Amniotic epithelial cell (primary cell): ENCODE measurements at regions not wholly inside any gene's neighbourhood (a gene's known extent, or its start where the extent isn't known, plus 50 kb on each side); places are given as distances from the start of the nearest gene placed in this dataset.

ENCODE experiments used
- DNase-seq: peaks from one replicate; pipeline ENCODE4 v3.0.0-alpha.2; 2010; ENCODE audit warnings: low read depth

DNA sequence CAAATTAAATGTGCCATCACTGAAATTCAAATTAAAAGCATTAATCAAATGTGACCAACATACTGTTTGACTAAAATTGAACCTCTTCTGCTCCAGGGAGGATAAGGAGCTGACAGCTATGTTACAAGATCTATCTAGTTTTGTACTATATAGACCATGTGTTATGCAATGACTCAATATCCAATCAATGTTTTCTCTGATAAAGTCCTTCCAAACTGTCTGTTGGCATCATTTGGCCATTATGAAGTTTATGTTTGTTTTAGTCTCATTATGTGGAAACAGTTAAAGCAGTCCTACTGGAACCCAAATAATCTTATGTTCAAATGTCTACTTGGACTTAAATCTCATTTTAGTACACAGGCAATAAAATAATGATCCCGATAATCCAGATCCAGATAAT lies 267.0 kb upstream of the THBS1 start:
- no peak for DNase-seq

DNA sequence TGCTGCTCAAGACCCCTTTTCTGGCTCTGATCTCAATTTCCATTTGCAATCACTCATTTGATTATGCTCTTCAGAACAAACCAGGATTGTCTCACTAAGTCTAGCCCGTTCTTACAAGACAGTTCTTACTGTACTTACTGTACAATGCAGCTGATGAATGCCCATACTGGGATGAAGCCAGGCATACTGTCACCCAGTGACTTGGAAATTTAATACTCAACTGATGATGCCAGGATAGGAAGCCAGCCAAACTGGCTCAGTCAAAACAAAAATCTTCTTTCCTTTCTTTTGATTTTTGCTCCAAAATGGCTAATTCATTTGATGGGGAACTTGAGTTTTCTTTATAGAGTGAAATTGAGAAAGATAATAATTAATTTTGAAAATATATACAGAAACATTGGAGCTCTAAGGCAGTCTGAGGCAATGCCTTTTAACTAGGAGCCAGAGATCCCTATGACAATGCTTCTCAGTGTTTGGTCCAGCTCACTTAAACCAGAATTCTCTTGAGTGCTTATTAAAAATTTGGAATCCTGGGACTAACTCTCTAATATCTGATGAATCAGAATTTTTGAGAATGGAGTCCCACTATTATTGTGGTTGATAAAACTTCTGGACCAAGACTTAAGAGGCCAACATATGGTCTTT lies 265.6 kb upstream of the THBS1 start:
- DNase-seq, result no peak

DNA sequence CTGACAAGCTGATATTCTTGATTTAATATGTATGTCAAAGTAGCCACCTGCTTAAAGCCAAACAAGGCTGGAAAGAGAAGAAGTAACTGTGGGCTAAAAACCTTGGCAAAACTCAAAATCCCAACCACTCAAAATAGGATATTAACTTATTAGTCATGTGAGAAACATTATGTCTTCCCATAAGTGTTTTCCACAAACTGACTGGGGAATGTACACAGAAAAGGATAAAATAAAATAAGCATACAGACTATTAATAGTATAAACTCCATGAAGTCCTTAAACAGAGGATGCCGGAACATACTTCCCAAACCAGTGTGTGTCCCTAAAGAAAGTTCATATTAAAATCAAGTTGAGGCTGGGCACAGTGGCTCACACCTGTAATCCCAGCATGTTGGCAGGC lies 263.7 kb upstream of the THBS1 start:
- DNase-seq, result no peak

DNA sequence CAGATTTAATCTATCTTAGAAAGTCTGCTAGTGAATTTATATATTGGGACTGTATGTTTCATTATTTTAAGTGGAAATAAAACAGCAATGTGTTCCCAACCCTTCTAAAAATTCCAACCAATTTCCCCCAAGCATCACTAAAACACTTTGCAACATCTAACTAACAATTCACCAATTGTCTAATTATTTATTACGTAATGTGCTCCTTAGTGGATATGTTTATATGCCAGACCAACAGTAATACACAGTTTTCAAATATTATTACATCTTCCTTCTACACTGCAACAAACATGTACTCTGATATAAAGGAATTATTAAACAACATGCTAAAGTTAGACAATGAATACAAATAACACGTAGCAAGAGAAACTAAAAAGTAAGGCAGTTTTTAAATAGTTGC lies 262.6 kb upstream of the THBS1 start:
- no peak for DNase-seq

DNA sequence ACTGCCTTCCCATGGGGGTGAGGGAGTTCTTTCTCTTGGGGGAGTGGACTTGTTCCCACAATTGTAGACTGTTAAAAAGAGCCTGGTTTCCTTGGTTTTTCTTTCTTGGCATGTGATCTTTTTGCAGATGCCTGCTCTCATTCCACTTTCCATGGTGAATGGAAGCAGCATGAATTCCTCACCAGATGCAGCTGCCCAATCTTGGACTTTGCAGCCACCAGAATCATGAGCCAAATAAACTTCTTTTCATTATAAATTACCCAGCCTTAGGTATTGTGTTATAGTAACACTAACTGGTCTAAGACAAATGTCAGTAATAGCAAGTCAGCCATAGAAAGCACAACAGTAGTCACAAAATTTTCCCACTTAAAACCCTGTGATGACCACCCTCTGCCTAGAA lies 260.5 kb upstream of the THBS1 start:
- no peak for DNase-seq

DNA sequence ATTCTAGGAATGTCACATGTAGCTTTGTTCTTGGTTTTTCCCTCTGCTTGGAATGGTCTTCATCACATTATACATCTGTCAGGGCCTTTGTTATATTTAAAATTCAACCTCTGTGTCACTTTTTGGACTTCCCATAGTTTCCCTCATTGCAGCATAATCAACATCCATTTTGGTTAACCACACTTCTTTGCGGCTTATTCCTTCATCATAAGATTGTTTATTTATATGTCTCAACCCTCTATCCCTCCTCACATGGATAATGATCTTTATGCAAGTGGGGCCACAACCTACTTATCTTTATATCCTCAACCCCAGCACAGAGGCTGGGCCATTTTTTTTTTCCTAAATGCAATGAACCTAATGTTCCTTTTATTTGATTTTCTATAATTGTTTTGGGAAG lies 260.0 kb upstream of the THBS1 start:
- DNase-seq, result peak; percentile 60

DNA sequence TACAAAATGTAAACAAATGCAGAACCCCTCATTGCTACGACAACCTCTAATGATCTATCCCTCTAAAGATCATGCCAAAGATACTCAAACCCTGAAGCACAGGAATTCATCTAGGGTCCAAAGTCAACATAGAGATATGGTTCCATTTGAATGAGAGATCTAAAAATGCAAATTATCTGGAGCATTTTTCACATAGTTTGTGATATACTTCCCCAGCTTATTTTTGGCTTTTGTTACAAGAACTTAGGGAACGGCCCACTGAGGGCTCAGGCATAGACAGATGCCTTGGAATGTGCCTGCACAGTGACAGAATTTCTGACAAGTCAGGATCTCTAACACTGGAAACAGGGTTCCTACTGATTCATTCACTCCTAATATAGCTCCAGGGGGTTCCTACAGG lies 258.9 kb upstream of the THBS1 start:
- no peak for DNase-seq

DNA sequence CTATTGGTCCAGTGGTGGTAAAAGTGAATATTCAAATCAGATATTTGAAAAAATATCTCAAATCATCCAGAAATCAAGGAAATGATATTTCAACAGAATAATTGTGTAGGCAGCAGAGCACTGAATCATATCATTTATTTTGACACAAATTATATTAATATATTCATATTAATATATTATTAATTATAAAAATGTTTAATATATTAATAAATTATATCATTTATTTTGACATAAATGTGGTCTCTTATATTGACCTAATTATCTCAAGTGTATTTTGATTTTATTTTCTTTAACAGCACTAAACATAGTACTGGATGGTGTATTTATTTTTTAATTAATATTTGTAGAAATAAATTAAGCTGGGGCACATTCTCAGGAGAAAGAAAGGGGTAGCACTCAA lies 257.7 kb upstream of the THBS1 start:
- DNase-seq, result no peak

DNA sequence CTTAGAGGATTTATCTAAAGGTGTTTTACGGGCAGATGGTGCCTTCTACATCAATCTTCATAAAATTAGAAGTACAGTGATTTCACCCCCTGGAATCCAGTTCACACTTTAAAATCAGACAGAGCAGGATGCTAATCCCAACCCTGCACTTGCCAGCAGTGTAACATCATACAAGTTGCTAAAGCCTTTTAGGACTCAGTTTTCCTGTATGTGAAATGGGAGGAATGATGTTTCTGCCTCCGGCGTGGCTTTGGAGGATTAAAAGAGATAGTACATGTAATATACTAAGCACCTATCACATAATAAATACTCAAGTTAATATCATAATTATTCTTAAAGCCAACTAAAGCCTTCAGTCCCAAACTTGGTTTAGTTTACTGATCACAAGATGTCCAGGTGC lies 257.2 kb upstream of the THBS1 start:
- DNase-seq, result no peak

DNA sequence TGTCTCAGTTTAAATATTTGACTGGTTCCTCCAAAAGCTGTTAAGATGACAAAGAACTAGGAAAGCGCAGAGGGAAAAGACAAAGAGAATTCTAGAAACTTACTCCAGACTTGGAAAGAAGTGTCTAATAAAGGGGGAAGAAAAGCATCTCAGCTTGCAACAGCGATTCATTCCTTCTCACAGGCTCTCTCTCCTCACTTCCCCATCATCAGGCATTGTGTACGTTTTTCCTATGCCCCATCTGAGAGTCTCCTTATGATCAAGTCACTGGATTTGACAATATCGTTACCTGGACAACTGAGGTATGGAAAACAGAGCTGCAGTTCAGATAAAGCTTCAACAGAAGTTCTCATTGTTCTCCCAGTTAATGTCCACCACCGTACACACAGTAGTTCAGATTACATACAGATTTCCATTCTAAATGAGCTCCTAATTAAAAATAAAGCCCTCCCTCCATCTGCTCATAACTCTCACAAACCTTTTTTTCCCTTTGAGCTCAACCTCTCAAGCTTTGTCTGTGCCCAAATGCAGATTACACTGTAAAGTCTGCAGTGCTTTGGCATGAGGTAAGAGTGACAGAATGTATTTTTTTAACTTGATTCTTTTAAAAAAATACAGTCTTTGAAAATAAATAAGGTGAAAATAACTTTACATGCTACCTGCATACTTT lies 254.4 kb upstream of the THBS1 start:
- DNase-seq, result no peak

DNA sequence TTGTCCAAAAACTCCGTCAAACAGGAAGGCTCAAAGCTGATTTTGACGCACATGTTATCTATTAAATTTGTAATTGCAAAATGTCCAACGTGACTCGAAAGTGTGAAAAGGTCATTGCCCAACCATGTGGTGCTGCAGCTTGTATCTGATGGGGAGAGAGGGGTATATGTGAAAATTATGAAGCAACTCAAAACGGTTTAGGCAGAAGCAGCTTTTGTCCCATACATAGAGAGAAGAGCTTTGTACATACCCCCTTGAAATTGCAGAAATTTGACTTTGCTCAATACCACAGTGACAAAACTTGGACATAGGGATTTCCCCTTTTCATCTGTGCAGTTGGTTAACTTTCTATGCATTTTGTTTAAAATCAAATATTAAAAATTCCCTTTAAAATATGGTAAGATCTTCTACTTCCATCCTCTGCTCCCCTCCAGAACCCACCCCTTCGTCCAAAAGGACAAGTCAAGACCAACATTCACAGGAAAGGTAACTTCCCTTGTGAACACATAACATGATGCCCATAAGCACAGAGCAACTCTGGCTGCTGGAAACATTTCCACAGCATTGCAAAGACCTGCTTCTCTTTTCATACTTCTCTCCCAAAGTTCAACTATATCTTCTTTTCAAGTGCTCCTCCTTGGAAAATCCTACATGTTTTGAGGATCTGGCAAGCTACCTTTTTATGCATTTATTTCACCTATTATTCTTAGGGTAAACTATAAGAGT lies 253.7 kb upstream of the THBS1 start:
- no peak for DNase-seq

DNA sequence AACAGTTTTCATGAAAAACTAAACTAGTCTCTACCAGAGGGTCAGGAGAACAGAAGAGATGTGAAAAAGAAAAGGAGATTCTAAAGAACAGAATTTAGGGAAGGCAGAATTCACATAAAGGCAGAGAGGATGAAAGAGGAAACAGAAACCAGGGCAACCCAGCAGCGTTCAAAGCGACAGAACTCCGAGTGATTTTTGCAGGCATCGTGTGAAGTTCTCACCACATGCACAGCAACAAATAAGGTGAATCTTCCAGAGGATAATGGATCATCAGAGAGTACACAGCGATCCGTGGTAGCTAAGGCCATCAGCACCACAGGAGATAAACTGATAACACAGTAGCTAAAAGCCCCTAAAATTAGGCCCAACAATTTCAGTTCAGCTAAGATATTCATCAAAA lies 250.8 kb upstream of the THBS1 start:
- no peak for DNase-seq

DNA sequence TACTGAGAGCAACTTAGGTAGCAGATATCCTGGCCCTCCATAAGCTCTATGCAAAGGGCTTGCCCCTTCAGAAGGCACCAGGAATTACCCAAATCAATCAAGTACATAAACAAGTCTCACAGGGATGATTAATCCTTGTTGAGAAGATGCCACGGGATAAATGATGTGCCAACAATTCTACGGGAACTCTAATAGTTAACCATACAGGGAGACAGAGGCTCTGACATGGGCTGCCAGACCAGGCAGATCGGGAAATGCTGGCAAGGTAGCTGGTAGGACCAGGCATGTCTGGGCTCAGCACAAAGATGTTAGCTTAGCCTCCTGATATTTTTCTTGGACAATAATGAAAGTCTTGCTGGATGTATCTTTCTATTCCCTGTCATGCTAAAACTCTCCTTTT lies 249.3 kb upstream of the THBS1 start:
- DNase-seq, result no peak

DNA sequence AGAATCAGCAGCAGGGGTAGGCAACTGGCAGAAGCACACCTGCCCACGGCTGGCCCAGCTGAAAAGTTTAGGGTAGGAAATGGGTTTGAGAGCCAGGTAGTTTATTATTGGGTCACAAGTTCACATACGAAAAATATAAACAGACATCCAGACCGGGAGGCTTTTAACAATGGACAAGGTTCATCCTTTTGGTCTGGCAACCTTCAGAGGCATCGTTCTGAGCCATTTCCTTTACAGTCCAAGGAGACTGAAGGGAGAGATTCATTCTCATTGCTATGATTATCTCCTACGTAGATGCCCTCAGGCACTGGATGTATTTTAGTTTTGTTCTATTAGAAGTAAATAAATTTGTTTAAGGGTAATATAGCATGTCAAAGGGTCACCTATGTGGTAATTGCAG lies 248.0 kb upstream of the THBS1 start:
- DNase-seq, result no peak

DNA sequence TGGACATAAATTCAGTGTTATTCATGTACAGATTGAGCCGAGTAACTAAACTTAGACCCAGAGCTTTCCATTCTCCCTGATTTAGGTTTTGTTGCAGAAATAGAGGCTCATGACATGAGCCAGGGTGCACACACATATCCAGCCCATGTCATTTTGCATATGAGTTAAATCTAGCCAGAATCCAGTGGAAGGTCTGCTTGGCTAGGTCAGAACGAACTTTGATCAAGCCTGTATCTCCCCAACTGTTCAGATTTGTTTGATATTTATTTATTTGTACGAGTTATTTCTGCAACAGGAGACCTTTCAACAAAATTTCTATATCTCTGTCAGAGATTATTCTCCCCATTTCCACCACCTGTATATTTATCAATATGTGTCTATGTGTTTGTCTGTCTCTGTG lies 247.5 kb upstream of the THBS1 start:
- no peak for DNase-seq

DNA sequence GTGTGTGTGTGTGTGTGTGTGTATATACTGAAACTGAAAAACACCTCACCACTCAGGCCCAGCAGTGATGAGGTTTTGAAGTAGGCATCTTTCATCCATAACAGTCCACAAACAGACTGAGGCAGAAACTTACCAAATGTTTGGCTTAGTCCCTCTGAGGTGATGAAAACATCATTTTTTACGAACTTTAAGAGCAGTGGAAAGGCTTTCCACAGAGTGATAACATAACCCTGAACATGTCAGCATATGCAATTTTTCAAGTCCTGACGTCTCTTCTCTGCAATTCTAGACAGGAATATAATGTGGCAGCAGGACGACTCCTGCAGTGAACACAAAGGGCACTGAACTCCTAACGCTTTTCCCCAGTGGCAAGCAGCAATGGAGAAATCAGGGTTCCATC lies 247.0 kb upstream of the THBS1 start:
- DNase-seq, result peak; percentile 17

DNA sequence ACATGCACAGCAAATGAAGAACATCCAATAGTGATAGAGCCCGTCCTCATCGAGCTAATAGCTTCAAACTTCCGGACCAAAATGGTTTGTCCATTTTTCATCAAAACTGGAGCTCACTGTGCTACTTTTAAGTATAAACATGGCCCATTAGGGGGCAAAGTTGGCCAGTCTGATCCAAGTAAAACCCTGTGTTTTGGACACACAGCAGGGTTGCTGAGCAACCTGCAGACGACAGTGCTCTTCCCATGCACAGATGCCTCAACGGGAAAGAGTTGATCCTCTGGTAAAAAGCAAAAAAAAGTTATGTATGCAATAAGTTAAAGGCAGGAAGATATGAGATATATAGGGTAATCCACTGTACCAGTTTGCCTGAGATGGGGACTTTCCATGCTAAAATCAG lies 244.0 kb upstream of the THBS1 start:
- DNase-seq, result no peak

DNA sequence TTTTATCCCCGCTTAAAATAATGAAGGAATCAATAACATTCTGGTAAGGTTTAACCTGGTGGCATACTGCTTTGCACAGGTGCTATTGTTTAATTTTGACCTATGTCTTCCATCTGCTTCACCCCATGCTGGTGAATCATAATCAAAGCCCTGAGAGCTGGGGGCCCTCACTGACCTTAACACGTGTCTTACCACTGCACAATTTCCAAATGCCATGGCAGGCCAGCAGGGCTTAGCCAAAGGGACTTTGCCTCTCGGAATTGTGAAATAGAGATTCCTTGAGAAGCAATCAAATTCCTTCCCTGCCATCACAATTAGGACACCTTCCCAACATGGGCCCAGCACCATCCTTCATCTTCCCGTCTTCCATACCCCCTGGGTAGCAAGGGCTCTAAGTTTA lies 242.6 kb upstream of the THBS1 start:
- no peak for DNase-seq

DNA sequence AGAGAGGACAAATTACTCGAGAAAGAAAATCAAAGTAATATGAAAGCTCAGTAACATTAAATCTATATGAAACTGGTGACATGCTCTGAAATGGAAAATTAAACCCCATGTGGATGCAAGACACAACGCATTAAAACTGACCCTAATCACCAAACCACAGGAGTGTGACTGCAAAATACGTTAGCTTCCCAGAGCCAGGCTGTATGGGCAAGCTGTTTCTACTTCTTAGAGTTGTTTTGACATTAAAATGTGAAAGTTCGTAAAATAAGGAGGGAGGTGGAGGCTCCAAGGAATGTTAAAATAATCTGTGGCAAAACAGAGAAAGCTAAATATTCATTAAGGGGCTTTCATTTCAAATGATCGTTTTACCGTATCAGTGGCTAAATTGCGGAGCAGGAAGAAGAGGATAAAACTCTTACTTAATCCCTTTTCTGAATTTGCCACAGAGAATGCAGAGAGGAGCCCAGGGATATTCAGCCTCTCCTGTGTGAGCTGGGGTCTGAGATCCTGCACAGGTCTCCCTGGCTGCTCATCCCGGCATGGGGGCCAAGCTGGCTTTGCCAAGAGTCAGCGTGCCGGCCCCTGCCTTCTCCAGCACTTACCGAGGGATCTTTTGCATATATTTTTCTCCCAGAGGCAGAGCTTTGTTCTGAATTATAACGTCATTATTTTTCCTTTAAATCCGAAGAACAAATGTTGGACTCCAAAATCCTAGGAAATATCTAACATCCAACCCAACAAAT lies 239.8 kb upstream of the THBS1 start:
- DNase-seq, result no peak

DNA sequence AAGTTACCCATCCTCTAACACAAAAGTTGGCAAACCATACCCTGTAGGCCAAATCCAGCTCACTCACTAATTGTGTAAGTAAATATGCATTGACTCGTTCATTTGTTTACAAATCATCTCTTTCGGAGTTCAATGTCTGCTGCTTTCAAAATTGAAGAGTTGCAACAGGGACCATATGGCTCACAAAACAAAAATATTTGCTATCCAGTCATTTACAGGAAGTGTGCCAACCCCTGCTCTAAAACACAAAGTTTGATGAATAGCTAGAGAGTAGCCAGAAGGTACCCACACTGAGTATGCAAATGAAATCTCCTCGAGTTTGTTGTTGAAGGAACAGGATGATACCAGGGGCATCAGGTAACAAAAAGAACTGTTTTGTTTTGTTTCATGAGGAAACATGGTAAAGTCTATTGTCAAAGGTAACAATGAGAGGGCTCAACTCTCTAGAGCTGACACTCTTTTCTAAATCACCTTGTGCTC lies 236.2 kb upstream of the THBS1 start:
- no peak for DNase-seq

DNA sequence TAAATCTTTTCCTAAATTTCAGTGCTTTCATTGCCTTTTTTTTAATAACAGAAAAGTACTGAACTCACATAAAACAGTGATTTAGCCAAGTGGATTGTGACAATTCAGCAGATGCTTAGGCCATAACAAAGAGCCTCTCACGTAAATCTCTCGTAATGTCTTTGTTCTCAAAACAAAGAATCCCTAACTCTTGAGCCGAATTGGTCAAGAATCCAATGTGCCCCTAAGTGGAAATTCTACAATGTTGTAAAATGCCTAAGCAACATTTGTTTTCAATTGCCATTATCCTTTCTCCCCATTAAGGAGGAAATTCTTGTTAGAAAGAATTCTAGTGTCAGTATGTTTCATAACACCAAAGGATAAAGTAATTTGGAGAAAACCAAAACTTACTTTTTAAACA lies 235.7 kb upstream of the THBS1 start:
- DNase-seq, result no peak

DNA sequence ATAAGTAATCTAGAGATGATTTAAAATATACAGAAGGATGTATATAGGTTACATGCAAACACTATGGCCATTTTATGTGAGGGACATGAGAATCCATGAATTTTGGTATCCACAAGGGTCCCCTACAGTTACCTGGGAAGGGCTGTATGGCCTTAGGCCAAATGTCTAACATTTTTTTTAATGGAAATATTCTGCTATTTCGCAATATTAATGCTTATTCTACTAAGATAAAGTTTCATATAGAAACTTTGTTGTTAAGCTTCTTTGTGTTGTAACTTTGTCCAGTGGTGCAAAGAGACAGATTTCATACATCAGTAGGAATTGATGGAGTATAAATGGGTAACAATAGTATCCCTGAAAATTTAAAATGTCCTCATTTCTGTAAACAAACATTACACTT lies 233.4 kb upstream of the THBS1 start:
- DNase-seq, result no peak

DNA sequence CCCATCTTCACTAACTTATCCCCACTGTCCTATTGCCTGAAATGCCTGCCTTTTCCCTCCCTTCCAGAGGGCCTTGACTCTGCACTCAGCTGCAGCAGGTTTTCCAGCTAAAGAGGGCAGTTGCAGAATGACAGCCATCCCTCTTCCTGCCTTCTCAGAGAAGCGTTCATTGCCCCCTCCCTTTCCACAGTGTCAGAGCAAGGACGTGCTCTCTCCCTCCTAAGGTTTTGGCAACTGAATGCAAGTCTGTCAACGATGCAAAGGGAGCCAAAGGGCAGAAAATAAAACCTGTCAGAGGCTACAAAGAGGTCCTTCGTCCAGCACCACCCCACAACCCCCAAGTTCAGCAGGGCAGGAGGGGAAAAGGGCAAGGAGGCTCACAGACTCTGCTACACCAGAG lies 230.1 kb upstream of the THBS1 start:
- no peak for DNase-seq
